LoVo (cell line): ENCODE measurements at regions not wholly inside any gene's neighbourhood (a gene's known extent, or its start where the extent isn't known, plus 50 kb on each side); places are given as distances from the start of the nearest gene placed in this dataset.
A peak's percentile ranks its signal among the peaks of the same experiment; 100 is the strongest.
"Not testable (repeated sequence)": the region's sequence is repeated elsewhere in the genome, so short reads cannot be mapped to it uniquely, and the experiment has no call there.

ENCODE experiments used
- DNase-seq: peaks from one replicate; pipeline ENCODE4 v3.0.0-alpha.2; 2016; ENCODE audit warnings: low spot score

- DNase-seq: not testable (repeated sequence)
These were observed 101.8 kb upstream of the OSBPL11 start for GRCh38 chr3:125697126-125697525.

GRCh38 chr3:125697979-125698640 lies 102.8 kb upstream of the OSBPL11 start:
- DNase-seq: not testable (repeated sequence)

- DNase-seq: no peak
These were observed 120.4 kb upstream of the OSBPL11 start for GRCh38 chr3:125715651-125716050.

GRCh38 chr3:125732151-125732550 lies 136.9 kb upstream of the OSBPL11 start:
- DNase-seq: peak; percentile 0

GRCh38 chr3:125741991-125742718 lies 146.9 kb upstream of the OSBPL11 start:
- DNase-seq: not testable (repeated sequence)

- not testable (repeated sequence) for DNase-seq
These were observed 147.5 kb upstream of the OSBPL11 start for GRCh38 chr3:125742845-125743244.

GRCh38 chr3:125757050-125757449 lies 161.8 kb upstream of the OSBPL11 start:
- DNase-seq: not testable (repeated sequence)

- DNase-seq: not testable (repeated sequence)
These were observed 163.4 kb upstream of the OSBPL11 start for GRCh38 chr3:125758641-125759130.

GRCh38 chr3:125762601-125763000 lies 167.3 kb upstream of the OSBPL11 start:
- not testable (repeated sequence) for DNase-seq

- DNase-seq: peak; percentile 68
These were observed 171.1 kb upstream of the OSBPL11 start for GRCh38 chr3:125766285-125766826.

GRCh38 chr3:125766931-125767330 lies 171.6 kb upstream of the OSBPL11 start:
- DNase-seq: not testable (repeated sequence)

- no peak for DNase-seq
These were observed 172.3 kb upstream of the OSBPL11 start for GRCh38 chr3:125767641-125768040.

- DNase-seq: not testable (repeated sequence)
These were observed 173.5 kb upstream of the OSBPL11 start for GRCh38 chr3:125768821-125769220.

- not testable (repeated sequence) for DNase-seq
These were observed 176.2 kb upstream of the OSBPL11 start for GRCh38 chr3:125771506-125771905.

GRCh38 chr3:125774433-125775034 lies 179.2 kb upstream of the OSBPL11 start:
- not testable (repeated sequence) for DNase-seq

GRCh38 chr3:125775106-125775505 lies 179.8 kb upstream of the OSBPL11 start:
- DNase-seq: not testable (repeated sequence)

GRCh38 chr3:125775606-125776294 lies 180.5 kb upstream of the OSBPL11 start:
- DNase-seq: not testable (repeated sequence)

GRCh38 chr3:125779276-125779675 lies 184.0 kb upstream of the OSBPL11 start:
- not testable (repeated sequence) for DNase-seq

- DNase-seq: not testable (repeated sequence)
These were observed 184.6 kb upstream of the OSBPL11 start for GRCh38 chr3:125779918-125780317.

GRCh38 chr3:125781678-125782077 lies 186.4 kb upstream of the OSBPL11 start:
- DNase-seq: not testable (repeated sequence)

GRCh38 chr3:125790312-125790711 lies 178.7 kb upstream of the ROPN1B start:
- DNase-seq: not testable (repeated sequence)

- not testable (repeated sequence) for DNase-seq
These were observed 178.0 kb upstream of the ROPN1B start for GRCh38 chr3:125791021-125791420.
